HG02763 (cell line): ENCODE measurements at regions not wholly inside any gene's neighbourhood (a gene's known extent, or its start where the extent isn't known, plus 50 kb on each side); places are given as distances from the start of the nearest gene placed in this dataset.
"Not testable (repeated sequence)": the region's sequence is repeated elsewhere in the genome, so short reads cannot be mapped to it uniquely, and the experiment has no call there.

Experiments
- ATAC-seq: cut with Tn5 transposase; IDR thresholded peaks from one replicate; pipeline ENCODE4 v1.9.1; 2021; ENCODE audit warnings: mild to moderate bottlenecking, moderate library complexity; ENCODE audit not compliant: unreplicated experiment

- no peak for ATAC-seq
These were observed 91.7 kb upstream of the PELI2 start for GRCh38 chr14:56026506-56026905.

DNA sequence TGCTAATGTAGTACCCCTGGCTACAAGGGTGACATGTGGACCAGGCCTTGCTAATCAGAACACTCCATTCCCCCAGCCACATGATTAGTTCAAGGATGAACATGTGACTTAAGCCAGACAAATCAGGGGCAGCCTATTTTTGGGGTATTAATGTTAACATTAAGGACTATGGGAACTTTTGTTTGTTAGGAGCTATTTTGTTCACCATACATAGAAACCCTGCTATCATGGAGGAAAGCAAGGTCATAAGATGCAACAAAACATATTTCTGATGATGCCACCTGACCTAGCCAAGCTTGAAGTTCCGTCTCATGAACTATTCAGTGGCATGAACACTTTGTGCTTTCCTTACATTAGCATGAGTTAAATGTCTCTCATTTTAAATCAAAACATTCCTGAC lies 90.8 kb upstream of the PELI2 start:
- no peak for ATAC-seq

GRCh38 chr14:56027916-56028712 lies 90.1 kb upstream of the PELI2 start:
- no peak for ATAC-seq

DNA sequence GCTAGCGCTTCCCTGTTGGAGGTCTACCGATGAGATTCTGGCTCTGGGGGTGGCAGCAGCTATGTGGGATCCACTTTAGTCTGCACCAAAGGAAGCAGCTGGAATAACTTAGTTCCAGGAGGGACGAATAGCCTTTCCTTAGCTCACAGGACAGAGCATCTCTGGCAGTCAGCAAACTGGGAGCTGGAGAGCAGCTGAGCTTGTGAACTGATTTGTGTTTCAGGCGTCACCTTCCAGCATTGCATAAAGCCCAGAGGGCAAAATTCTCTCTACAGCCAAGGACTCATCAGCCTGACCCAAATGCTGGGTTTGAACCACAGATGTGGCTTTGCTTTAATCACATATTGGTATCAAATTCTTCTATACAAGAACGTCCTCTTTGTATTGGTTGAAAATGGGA lies 81.9 kb upstream of the PELI2 start:
- no peak for ATAC-seq

GRCh38 chr14:56040121-56040520 lies 78.1 kb upstream of the PELI2 start:
- no peak for ATAC-seq

DNA sequence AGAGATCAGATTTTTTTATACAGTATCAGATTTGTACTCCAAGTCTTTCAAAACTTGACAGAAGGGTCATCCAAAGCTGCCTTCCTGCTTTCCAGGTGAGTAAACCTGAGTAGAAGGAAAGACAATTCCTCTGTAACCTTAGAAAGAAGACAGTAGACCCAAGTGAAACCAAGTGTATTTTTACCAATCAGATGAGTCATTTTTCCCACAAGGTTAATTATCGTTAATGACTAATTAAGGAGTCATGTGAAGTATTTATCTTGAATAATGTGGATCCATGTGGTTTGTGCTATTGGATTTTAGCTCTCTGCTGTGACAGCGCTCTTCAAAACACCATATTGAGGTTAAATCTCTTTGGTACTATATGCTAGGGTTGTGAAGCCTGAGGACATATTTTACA lies 74.0 kb upstream of the PELI2 start:
- no peak for ATAC-seq

GRCh38 chr14:56046546-56046945 lies 71.7 kb upstream of the PELI2 start:
- ATAC-seq, result no peak

GRCh38 chr14:56046996-56047395 lies 71.2 kb upstream of the PELI2 start:
- no peak for ATAC-seq

- no peak for ATAC-seq
These were observed 68.7 kb upstream of the PELI2 start for GRCh38 chr14:56049536-56049935.

DNA sequence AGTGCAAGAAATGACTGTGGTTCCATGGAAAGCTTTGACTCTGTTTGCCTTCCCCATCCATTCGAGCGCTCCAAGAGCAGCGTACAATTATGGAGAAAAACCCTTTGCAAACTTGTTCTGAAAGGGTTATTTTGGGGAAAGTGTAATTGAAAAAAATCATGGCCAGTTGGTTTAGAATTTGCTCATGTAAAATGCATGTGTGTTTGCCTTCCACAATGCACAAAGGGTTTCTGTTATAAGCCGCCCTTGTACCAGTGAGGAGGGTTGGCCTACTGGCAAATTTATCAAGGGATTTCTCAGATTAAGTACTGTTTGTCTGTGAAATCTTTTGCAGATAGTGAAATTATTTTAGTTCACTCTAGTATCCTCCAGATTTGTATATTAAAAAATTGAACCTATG lies 62.7 kb upstream of the PELI2 start:
- no peak for ATAC-seq

GRCh38 chr14:56056031-56056430 lies 62.2 kb upstream of the PELI2 start:
- ATAC-seq, result no peak

DNA sequence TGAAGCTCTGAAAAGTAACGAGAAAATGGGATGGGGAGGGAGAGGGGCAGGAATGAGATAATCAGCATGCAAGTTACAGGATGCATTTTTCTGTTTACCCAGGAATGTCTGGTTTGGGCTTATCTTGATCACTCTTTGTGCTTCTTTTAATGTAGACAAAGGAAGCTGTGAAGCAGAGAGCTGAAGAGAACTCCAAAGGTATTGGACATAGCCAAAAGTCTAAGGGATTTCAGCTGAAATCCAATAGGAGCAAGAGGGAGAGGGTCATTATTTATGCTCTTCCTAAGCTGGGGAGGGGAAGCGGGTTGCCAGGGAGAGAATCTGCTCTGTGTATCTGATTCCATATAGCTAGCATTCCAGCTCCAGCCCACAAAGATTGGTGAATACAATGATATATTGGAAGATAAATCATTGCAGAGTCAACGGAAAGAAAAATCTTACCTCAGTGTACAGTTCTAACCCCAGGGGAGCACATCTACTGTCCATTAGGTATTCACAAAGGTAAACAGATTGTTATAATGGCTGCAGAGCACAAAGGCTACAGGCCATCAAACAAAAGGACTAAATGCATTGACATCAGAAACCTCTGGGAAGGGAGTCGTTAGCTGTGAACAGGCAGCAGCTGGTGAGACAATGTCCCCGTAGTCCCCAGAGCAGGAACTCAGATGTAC lies 61.0 kb upstream of the PELI2 start:
- no peak for ATAC-seq

DNA sequence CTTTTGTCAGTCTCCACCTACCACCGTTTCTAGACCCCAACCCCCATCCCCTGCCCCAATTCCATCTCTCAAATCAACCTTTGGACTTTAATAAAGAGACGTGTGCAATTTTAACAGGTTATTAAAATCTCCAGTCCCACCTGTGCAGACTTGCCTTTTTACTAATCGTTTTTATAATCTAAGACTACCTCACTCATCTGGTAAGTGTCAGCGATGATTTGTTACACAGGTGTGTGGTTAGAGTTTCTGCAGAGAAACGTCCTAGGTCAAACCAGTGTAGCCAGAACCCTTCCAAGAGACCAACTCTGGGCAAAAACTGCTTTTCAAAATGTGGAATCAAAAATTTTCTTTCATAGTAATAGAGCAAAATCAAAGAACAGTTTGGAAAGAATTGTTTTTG lies 60.4 kb upstream of the PELI2 start:
- ATAC-seq, result no peak

DNA sequence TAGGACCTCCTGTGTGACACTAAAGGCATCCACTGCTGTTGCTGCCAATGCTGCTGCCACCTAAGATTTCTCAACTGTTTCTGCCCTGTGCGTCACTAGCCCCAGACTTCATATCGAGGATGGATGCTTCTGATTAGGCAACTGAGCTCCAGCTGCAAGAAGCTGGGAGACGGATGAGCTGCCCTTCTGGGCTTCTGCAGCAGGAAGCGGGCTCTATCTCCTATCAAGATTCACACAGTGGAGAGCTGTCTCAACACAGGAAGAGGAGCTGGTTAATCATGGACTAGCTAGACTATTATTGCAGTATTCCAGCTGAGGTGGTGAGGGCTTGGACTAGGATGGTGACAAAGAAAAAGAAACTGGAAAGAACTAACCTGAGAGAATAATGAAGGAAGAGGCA lies 59.2 kb upstream of the PELI2 start:
- no peak for ATAC-seq

GRCh38 chr14:56061051-56061450 lies 57.2 kb upstream of the PELI2 start:
- ATAC-seq, result no peak

DNA sequence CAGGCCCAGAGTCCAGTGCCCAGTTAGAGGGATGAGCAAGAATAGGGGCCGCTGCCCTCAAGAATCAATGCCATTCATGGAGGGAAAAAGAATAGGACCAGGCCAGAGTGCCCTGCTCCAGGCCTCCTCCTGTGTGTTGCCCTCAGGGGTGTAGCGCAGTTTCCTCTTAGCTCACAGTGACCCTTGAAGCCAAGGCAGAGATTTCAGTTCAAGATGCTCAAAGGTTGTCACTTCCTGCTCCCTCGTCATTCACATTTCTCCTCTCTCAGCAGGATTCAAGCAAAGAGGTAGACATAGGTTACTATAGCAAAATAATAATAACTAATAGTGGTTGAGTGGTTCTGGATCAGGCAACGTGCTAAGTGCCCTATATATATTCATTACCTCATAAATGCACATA lies 55.1 kb upstream of the PELI2 start:
- no peak for ATAC-seq

GRCh38 chr14:56064513-56064912 lies 53.7 kb upstream of the PELI2 start:
- ATAC-seq, result no peak

DNA sequence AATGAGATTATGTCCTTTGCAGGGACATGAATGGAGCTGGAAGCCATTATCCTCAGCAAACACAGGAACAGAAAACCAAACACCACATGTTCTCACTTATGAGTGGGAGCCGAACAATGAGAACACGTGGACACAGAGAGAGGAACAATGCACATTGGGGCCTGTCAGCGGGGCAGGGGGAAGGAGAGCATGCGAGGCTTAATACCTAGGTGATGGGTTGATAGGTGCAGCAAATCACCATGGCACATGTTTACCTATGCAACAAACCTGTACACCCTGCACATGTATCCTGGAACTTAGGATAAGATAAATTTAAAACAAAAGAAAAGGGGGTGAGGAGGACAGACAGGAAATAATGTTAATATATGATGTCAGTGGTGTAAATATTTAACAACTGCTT lies 53.0 kb upstream of the PELI2 start:
- not testable (repeated sequence) for ATAC-seq

- no peak for ATAC-seq
These were observed 52.5 kb upstream of the PELI2 start for GRCh38 chr14:56065621-56066290.
